Mesodermal cell (in vitro differentiated cells): ENCODE measurements at regions not wholly inside any gene's neighbourhood (a gene's known extent, or its start where the extent isn't known, plus 50 kb on each side); places are given as distances from the start of the nearest gene placed in this dataset.

Experiments
- H3K27ac ChIP-seq: 2 replicates; pipeline ENCODE4 v1.7.0; 2013; ENCODE audit warnings: mild to moderate bottlenecking, low read depth, low read length, moderate library complexity; ENCODE audit not compliant: severe bottlenecking
- H3K36me3 ChIP-seq: 2 replicates; pipeline ENCODE4 v1.7.1; 2013; ENCODE audit warnings: mild to moderate bottlenecking, low read length, moderate library complexity; ENCODE audit not compliant: control insufficient read depth, insufficient read depth
- H3K4me1 ChIP-seq: one replicate; pipeline ENCODE4 v1.7.1; 2013; ENCODE audit warnings: mild to moderate bottlenecking, low read length; ENCODE audit not compliant: insufficient read depth, control insufficient read depth, poor library complexity, severe bottlenecking
- H3K4me3 ChIP-seq: 2 replicates; pipeline ENCODE4 v1.7.0; 2013; ENCODE audit warnings: low read length, control low read depth, mild to moderate bottlenecking; ENCODE audit not compliant: insufficient read depth, poor library complexity, severe bottlenecking; ENCODE audit errors: extremely low read depth
- H3K9me3 ChIP-seq: 2 replicates; pipeline ENCODE4 v1.7.1; 2013; ENCODE audit warnings: mild to moderate bottlenecking, low read length, moderate library complexity; ENCODE audit not compliant: control insufficient read depth
- WGBS, 2 experiments: methylation state at CpG; one replicate each; pipeline ENCODE4 v1.1.5; 2013; ENCODE audit warnings: missing lambda C conversion rate in 2 of 2; ENCODE audit not compliant: insufficient coverage in 2 of 2; 5-methylcytosine and 5-hydroxymethylcytosine counted together

- Histone ChIP-seq H3K9me3 (no peaks in the 10 kb centered on the region), H3K36me3 (no peaks in the 10 kb centered on the region), H3K27ac (no peak overlapping the region), H3K4me3 (no peak overlapping the region), H3K4me1 (peaks cover 3% of the 10 kb centered on the region)
- WGBS, 2 experiments: 83 to 93% methylated on average over 2 to 3 of the region's 4 CpGs
Observed at GRCh38 chr18:37720663-37721062, 155.1 kb upstream of the CELF4 start.

- Histone ChIP-seq H3K36me3 (no peaks in the 10 kb centered on the region), H3K4me3 (no peak overlapping the region), H3K9me3 (no peaks in the 10 kb centered on the region), H3K4me1 (peaks cover 3% of the 10 kb centered on the region), H3K27ac (no peak overlapping the region)
- 90 to 95% methylated on average over 1 to 2 of the region's 2 CpGs for WGBS, 2 experiments
Observed at GRCh38 chr18:37717656-37718055, 152.1 kb upstream of the CELF4 start.

DNA sequence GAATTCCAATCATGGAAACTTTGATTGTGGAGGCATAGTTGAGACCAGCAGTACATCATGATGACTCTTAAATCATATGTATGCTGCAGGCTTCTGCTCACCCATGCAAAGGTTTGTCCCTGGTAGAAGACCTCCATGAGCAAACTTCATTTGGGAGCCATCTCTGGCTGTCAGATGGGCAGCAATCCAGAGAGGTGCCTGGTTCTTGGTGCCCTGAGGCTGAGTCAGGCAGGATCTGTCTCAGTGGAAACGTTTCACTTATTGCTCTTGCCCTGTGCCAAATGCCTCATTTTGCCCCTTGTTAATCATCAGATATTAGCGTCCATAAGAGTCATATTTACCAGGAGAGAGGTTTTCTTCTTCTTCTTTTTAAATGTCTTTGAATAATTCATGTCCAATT lies 151.5 kb upstream of the CELF4 start:
- Histone ChIP-seq H3K4me1 (peaks cover 3% of the 10 kb centered on the region), H3K9me3 (no peaks in the 10 kb centered on the region), H3K27ac (no peak overlapping the region), H3K36me3 (no peaks in the 10 kb centered on the region), H3K4me3 (no peak overlapping the region)
- WGBS, 2 experiments: 63 to 80% methylated on average over 1 of the region's 2 CpGs

DNA sequence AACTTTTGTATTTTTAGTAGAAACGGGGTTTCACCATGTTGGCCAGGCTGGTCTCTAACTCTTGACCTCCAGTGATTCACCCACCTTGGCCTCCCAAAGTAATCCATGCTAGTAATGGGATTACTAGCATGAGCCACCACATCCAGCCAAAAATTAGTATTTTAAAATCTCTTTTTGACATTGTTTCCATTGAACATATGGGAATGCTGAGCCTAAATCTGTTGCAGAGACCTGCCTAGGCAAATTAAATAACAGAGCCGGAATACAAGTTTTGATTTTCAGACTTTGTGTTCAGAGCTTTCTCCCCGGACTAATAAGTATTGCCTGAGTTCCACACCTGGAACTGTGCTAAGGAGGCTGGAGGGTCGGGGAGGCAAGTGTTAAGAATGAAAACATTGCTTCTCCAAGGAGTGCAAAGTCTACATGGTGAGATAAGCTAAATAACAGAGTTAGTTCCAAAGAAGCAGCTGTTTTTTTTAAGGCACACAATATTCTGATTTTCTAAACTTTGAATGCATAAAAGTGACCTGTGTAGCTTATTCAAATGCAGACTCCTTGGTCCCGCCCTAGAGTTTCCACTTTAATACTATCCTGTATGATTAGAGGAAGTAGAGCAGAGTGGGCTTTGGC lies 150.6 kb upstream of the CELF4 start:
- H3K27ac ChIP-seq: no peak overlapping the region
- no peaks in the 10 kb centered on the region for H3K4me1 ChIP-seq
- 86 to 93% methylated on average over 4 of the region's 5 CpGs for WGBS, 2 experiments
- H3K36me3 ChIP-seq: no peaks in the 10 kb centered on the region
- H3K9me3 ChIP-seq: no peaks in the 10 kb centered on the region
- H3K4me3 ChIP-seq: no peak overlapping the region

- H3K4me1 ChIP-seq: no peaks in the 10 kb centered on the region
- H3K4me3 ChIP-seq: no peak overlapping the region
- H3K9me3 ChIP-seq: no peaks in the 10 kb centered on the region
- no peak overlapping the region for H3K27ac ChIP-seq
- no peaks in the 10 kb centered on the region for H3K36me3 ChIP-seq
- WGBS, 2 experiments: 78 to 100% methylated on average over 1 to 2 of the region's 3 CpGs
Observed at GRCh38 chr18:37714691-37715090, 149.1 kb upstream of the CELF4 start.

DNA sequence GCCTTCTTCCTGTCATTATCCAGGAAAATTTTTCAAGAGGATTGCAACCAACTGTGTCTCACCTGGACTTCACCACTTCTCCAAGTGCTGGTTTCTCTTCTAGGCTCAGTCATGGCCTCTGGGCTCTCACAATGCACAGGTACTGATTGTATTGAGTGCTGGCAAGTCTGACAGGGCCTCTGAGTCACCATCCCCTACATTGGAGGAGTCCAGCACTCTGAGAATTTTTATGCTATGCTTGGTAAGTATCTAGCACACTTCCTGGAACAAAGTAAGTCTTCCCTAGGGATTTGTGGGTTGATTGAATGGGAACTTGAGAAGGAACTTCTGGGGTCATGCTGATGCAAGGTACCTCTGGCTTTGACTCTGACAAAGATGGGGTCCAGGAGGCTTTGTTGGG lies 147.2 kb upstream of the CELF4 start:
- H3K36me3 ChIP-seq: no peaks in the 10 kb centered on the region
- no peak overlapping the region for H3K27ac ChIP-seq
- no peak overlapping the region for H3K4me3 ChIP-seq
- no peaks in the 10 kb centered on the region for H3K4me1 ChIP-seq
- H3K9me3 ChIP-seq: no peaks in the 10 kb centered on the region

DNA sequence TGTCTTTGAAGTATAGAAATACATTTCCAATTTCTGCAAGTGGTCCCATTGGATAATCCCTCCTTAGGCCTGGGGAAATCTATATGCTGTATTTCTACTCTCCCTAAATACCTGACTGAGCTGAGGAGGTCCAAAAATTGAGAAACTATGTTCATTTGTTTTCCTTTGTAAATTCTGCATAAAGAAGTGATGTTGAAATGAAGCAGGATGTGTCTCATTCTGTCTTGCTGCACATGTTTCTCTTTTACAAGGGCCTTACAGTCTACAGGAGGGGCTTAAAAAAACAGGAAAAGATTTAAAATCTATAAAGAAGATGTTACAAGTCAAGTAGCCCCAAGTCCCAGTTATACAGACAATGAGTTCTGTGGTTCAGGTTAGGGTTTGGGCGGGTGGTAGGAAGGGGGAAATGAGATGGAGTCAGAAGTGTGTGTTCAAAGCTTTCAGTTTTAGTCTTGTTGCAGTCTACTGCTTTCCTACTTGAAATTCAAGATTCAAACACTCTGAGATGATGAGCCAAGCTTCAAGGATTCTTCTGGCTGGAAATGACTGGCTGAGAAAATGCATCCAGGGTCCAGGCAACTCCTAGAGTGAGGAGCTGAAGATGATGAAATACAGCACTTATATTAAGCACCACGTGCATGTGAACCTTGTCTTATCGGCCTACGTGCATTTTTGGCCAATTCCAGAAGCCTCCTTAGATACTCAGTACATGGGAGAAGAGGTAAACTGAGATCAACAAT lies 146.3 kb upstream of the CELF4 start:
- no peaks in the 10 kb centered on the region for H3K9me3 ChIP-seq
- H3K4me3 ChIP-seq: no peak overlapping the region
- no peaks in the 10 kb centered on the region for H3K36me3 ChIP-seq
- no peak overlapping the region for H3K27ac ChIP-seq
- WGBS, 2 experiments: 74 to 92% methylated on average over 3 of the region's 4 CpGs
- H3K4me1 ChIP-seq: no peaks in the 10 kb centered on the region

DNA sequence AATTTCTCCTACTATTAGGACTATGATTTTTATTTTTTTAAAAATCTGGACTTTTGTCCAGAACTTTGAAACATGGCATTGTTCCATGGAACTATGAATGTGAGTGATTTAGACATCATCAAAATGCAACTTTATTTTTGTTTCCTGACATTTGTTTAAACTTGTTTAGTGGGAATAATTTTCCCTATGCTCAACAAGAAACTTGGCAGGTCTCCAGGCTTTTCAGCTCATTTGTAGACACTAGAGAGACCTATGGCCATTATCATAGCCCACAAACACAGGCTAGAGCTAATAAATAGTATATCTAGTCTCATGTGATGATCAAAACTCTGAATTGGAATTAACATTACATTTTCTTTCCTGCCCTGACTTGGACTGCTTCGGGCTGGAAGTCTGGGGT lies 145.1 kb upstream of the CELF4 start:
- Histone ChIP-seq H3K9me3 (no peaks in the 10 kb centered on the region), H3K4me1 (no peaks in the 10 kb centered on the region), H3K36me3 (no peaks in the 10 kb centered on the region), H3K27ac (no peak overlapping the region), H3K4me3 (no peak overlapping the region)
- WGBS, 2 experiments: 100% methylated on average over 1 of the region's 1 CpG; no CpG with 5 or more reads in 1 of the 2 experiments

DNA sequence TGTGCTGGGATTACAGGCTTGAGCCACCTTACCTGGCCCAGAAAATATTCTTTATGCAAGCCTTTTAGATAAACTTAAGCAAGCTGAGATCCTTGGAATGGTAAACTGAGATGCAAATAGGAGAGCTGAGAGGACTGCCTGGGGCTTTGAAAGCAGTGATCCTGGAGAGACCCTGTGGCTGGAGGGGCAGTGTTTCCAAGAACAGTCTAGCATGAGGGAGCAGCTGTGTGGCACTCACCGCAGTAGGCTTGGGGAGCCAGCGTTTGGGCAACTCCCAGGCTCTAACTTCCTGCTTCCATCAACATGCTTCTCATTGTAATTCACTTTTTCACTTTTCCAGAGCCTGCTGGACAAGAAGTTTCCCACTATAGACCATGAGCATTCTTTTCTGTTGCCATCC lies 144.1 kb upstream of the CELF4 start:
- Histone ChIP-seq H3K27ac (no peak overlapping the region), H3K4me3 (no peak overlapping the region), H3K9me3 (no peaks in the 10 kb centered on the region), H3K36me3 (no peaks in the 10 kb centered on the region), H3K4me1 (no peaks in the 10 kb centered on the region)
- WGBS, 2 experiments: 60 to 75% methylated on average over 2 of the region's 2 CpGs

GRCh38 chr18:37705016-37705415 lies 139.4 kb upstream of the CELF4 start:
- WGBS, 2 experiments: 97 to 100% methylated on average over 2 to 5 of the region's 7 CpGs
- no peak overlapping the region for H3K27ac ChIP-seq
- no peak overlapping the region for H3K4me3 ChIP-seq
- no peaks in the 10 kb centered on the region for H3K36me3 ChIP-seq
- no peaks in the 10 kb centered on the region for H3K4me1 ChIP-seq
- no peaks in the 10 kb centered on the region for H3K9me3 ChIP-seq

- H3K36me3 ChIP-seq: no peaks in the 10 kb centered on the region
- no peak overlapping the region for H3K4me3 ChIP-seq
- 90 to 94% methylated on average over 2 of the region's 2 CpGs for WGBS, 2 experiments
- no peak overlapping the region for H3K27ac ChIP-seq
- H3K4me1 ChIP-seq: no peaks in the 10 kb centered on the region
- no peaks in the 10 kb centered on the region for H3K9me3 ChIP-seq
Observed at GRCh38 chr18:37702841-37703240, 137.2 kb upstream of the CELF4 start.
